GOT3 (cell line): ENCODE measurements at regions not wholly inside any gene's neighbourhood (a gene's known extent, or its start where the extent isn't known, plus 50 kb on each side); places are given as distances from the start of the nearest gene placed in this dataset.
"Not testable (repeated sequence)": the region's sequence is repeated elsewhere in the genome, so short reads cannot be mapped to it uniquely, and the experiment has no call there.

Experiments used
- DNase-seq: peaks from one replicate; lab custom pipeline; 2025; ENCODE audit warnings: mixed read lengths; lab: John Stamatoyannopoulos, UW

- no peak for DNase-seq
These were observed 56.1 kb downstream of the GPR85 start for GRCh38 chr7:113030489-113030888.

- no peak for DNase-seq
These were observed 59.7 kb downstream of the GPR85 start for GRCh38 chr7:113026941-113027340.

GRCh38 chr7:113017144-113017857 lies 69.3 kb downstream of the GPR85 start:
- DNase-seq, result not testable (repeated sequence)

- DNase-seq, result no peak
These were observed 71.5 kb downstream of the GPR85 start for GRCh38 chr7:113015034-113015645.

GRCh38 chr7:113013761-113014449 lies 72.7 kb downstream of the GPR85 start:
- DNase-seq, result no peak

- not testable (repeated sequence) for DNase-seq
These were observed 73.8 kb downstream of the GPR85 start for GRCh38 chr7:113012862-113013261.

GRCh38 chr7:113010377-113010776 lies 76.2 kb downstream of the GPR85 start:
- DNase-seq, result no peak

- no peak for DNase-seq
These were observed 77.9 kb downstream of the GPR85 start for GRCh38 chr7:113008755-113009154.

- DNase-seq, result no peak
These were observed 81.7 kb downstream of the GPR85 start for GRCh38 chr7:113004726-113005454.

GRCh38 chr7:113000316-113001020 lies 86.2 kb downstream of the GPR85 start:
- no peak for DNase-seq

- no peak for DNase-seq
These were observed 88.8 kb downstream of the GPR85 start for GRCh38 chr7:112997831-112998230.

GRCh38 chr7:112996331-112996871 lies 90.2 kb downstream of the GPR85 start:
- no peak for DNase-seq

GRCh38 chr7:112995059-112995824 lies 91.4 kb downstream of the GPR85 start:
- DNase-seq, result no peak

GRCh38 chr7:112994656-112995055 lies 92.0 kb downstream of the GPR85 start:
- DNase-seq, result no peak

GRCh38 chr7:112990624-112991023 lies 96.0 kb downstream of the GPR85 start:
- no peak for DNase-seq

- no peak for DNase-seq
These were observed 97.1 kb downstream of the GPR85 start for GRCh38 chr7:112989531-112989930.

GRCh38 chr7:112987171-112987570 lies 99.5 kb downstream of the GPR85 start:
- no peak for DNase-seq

- DNase-seq, result no peak
These were observed 100.2 kb downstream of the GPR85 start for GRCh38 chr7:112986256-112987031.

GRCh38 chr7:112985377-112985987 lies 101.1 kb downstream of the GPR85 start:
- DNase-seq, result no peak
